ENCODE measurements at regions not wholly inside any gene's neighbourhood (a gene's known extent, or its start where the extent isn't known, plus 50 kb on each side); places are given as distances from the start of the nearest gene placed in this dataset.

GRCh38 chr12:77489331-77489970 is 341.2 kb upstream of the NAV3 start:
- TF ChIP-seq ZNF48 (tag by site-specific recombination; IDR thresholded peaks at IDR 0.05): no peak
- TF ChIP-seq, protein P1, sequence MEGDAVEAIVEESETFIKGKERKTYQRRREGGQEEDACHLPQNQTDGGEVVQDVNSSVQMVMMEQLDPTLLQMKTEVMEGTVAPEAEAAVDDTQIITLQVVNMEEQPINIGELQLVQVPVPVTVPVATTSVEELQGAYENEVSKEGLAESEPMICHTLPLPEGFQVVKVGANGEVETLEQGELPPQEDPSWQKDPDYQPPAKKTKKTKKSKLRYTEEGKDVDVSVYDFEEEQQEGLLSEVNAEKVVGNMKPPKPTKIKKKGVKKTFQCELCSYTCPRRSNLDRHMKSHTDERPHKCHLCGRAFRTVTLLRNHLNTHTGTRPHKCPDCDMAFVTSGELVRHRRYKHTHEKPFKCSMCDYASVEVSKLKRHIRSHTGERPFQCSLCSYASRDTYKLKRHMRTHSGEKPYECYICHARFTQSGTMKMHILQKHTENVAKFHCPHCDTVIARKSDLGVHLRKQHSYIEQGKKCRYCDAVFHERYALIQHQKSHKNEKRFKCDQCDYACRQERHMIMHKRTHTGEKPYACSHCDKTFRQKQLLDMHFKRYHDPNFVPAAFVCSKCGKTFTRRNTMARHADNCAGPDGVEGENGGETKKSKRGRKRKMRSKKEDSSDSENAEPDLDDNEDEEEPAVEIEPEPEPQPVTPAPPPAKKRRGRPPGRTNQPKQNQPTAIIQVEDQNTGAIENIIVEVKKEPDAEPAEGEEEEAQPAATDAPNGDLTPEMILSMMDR (tag by site-specific recombination; IDR thresholded peaks at IDR 0.05): no peak
- no peak for TF ChIP-seq ZFHX2 (tag by site-specific recombination; conservative IDR thresholded peaks at IDR 0.05)
- no peak for TF ChIP-seq ZNF10 (tag by site-specific recombination; IDR thresholded peaks at IDR 0.05)
- TF ChIP-seq SP2 (tag by site-specific recombination; IDR thresholded peaks at IDR 0.05): no peak
- TF ChIP-seq, protein P2, sequence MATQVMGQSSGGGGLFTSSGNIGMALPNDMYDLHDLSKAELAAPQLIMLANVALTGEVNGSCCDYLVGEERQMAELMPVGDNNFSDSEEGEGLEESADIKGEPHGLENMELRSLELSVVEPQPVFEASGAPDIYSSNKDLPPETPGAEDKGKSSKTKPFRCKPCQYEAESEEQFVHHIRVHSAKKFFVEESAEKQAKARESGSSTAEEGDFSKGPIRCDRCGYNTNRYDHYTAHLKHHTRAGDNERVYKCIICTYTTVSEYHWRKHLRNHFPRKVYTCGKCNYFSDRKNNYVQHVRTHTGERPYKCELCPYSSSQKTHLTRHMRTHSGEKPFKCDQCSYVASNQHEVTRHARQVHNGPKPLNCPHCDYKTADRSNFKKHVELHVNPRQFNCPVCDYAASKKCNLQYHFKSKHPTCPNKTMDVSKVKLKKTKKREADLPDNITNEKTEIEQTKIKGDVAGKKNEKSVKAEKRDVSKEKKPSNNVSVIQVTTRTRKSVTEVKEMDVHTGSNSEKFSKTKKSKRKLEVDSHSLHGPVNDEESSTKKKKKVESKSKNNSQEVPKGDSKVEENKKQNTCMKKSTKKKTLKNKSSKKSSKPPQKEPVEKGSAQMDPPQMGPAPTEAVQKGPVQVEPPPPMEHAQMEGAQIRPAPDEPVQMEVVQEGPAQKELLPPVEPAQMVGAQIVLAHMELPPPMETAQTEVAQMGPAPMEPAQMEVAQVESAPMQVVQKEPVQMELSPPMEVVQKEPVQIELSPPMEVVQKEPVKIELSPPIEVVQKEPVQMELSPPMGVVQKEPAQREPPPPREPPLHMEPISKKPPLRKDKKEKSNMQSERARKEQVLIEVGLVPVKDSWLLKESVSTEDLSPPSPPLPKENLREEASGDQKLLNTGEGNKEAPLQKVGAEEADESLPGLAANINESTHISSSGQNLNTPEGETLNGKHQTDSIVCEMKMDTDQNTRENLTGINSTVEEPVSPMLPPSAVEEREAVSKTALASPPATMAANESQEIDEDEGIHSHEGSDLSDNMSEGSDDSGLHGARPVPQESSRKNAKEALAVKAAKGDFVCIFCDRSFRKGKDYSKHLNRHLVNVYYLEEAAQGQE (tag by site-specific recombination; IDR thresholded peaks at IDR 0.05): no peak
- no peak for TF ChIP-seq RBAK (tag by site-specific recombination; IDR thresholded peaks at IDR 0.05)
- no peak for TF ChIP-seq ZNF596 (tag by site-specific recombination; IDR thresholded peaks at IDR 0.05)
- TF ChIP-seq, protein P3, sequence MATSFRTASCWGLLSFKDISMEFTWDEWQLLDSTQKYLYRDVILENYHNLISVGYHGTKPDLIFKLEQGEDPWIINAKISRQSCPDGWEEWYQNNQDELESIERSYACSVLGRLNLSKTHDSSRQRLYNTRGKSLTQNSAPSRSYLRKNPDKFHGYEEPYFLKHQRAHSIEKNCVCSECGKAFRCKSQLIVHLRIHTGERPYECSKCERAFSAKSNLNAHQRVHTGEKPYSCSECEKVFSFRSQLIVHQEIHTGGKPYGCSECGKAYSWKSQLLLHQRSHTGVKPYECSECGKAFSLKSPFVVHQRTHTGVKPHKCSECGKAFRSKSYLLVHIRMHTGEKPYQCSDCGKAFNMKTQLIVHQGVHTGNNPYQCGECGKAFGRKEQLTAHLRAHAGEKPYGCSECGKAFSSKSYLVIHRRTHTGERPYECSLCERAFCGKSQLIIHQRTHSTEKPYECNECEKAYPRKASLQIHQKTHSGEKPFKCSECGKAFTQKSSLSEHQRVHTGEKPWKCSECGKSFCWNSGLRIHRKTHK (tag by site-specific recombination; IDR thresholded peaks at IDR 0.05): no peak
- no peak for TF ChIP-seq ZNF76 (tag by site-specific recombination; IDR thresholded peaks at IDR 0.05; ENCODE audit: borderline replicate concordance, low read depth)
- TF ChIP-seq ZNF114 (tag by site-specific recombination; IDR thresholded peaks at IDR 0.05): no peak
- TF ChIP-seq ZNF561 (tag by site-specific recombination; IDR thresholded peaks at IDR 0.05; ENCODE audit: borderline replicate concordance): no peak

Data from HEK293 (cell line).